22Rv1 (cell line): ENCODE measurements at regions not wholly inside any gene's neighbourhood (a gene's known extent, or its start where the extent isn't known, plus 50 kb on each side); places are given as distances from the start of the nearest gene placed in this dataset.

ENCODE experiments used
- ZFX ChIP-seq: fragments of 450-650 bp; IDR thresholded peaks from 2 replicates; pipeline ENCODE4 v1.6.1; 2017; ENCODE audit warnings: antibody characterized with exemption, borderline replicate concordance
- TF ChIP-seq, protein P1 (sequence below): fragments of 450-650 bp; IDR thresholded peaks from 2 replicates; pipeline ENCODE4 v1.5.1; 2017; ENCODE audit warnings: mild to moderate bottlenecking

DNA sequence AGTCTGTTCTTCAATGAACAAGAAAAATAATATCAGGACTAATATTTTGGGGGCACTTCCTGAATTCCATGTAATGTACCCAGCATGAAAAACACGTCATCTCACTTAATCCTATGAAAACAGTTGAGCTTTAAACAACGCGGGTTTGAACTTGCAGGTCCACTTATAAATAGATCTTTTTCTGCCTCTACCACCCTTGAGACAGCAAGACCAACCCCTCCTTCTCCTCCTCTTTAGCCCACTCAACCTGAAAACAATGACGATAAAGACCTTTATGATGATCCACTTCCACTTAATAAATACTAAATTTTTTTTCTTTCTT is 203.9 kb upstream of the KRR1 start:
- TF ChIP-seq, protein P1, sequence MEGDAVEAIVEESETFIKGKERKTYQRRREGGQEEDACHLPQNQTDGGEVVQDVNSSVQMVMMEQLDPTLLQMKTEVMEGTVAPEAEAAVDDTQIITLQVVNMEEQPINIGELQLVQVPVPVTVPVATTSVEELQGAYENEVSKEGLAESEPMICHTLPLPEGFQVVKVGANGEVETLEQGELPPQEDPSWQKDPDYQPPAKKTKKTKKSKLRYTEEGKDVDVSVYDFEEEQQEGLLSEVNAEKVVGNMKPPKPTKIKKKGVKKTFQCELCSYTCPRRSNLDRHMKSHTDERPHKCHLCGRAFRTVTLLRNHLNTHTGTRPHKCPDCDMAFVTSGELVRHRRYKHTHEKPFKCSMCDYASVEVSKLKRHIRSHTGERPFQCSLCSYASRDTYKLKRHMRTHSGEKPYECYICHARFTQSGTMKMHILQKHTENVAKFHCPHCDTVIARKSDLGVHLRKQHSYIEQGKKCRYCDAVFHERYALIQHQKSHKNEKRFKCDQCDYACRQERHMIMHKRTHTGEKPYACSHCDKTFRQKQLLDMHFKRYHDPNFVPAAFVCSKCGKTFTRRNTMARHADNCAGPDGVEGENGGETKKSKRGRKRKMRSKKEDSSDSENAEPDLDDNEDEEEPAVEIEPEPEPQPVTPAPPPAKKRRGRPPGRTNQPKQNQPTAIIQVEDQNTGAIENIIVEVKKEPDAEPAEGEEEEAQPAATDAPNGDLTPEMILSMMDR, result no peak
- TF ChIP-seq ZFX, result no peak
